Hepatocyte (in vitro differentiated cells): ENCODE measurements at regions not wholly inside any gene's neighbourhood (a gene's known extent, or its start where the extent isn't known, plus 50 kb on each side); places are given as distances from the start of the nearest gene placed in this dataset.

ENCODE experiments used
- CTCF ChIP-seq: fragments of 200-600 bp; sonication (generic); IDR thresholded peaks from 2 replicates; pipeline ENCODE4 v1.5.1; 2016; ENCODE audit warnings: antibody characterized with exemption, mild to moderate bottlenecking; ENCODE audit not compliant: poor library complexity
- EZH2 ChIP-seq: fragments of 200-600 bp; sonication (generic); IDR thresholded peaks from 2 replicates; pipeline ENCODE4 v1.6.1; 2016; ENCODE audit warnings: antibody characterized with exemption, mild to moderate bottlenecking, borderline replicate concordance

- TF ChIP-seq CTCF: no peak
- no peak for TF ChIP-seq EZH2
These were observed 194.3 kb upstream of the PACRGL start for GRCh38 chr4:20505927-20506326.
